ENCODE measurements at regions not wholly inside any gene's neighbourhood (a gene's known extent, or its start where the extent isn't known, plus 50 kb on each side); places are given as distances from the start of the nearest gene placed in this dataset.
"Not testable (repeated sequence)": the region's sequence is repeated elsewhere in the genome, so short reads cannot be mapped to it uniquely, and the experiment has no call there.

DNA sequence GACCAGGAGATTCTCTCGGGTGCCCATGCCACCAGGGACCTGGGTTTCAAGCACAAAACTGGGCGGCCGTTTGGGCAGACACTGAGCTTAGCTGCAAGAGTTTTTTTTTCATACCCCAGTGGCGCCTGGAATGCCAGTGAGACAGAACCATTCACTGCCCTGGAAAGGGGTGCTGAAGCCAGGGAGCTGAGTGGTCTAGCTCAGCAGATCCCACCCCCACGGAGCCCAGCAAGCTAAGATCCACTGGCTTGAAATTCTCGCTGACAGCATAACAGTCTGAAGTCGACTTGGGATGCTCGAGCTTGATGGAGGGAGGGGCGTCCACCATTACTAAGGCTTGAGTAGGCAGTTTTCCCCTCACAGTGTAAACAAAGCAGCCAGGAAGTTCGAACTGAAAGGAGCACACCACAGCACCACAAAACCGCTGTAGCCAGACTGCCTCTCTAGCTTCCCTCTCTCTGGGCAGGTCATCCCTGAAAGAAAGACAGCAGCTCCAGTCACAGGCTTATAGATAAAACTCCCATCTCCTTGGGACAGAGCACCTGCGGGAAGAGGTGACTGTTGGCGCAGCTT, 157.7 kb downstream of the GIPC2 start:
- not testable (repeated sequence) for H3K4me1 ChIP-seq (ENCODE audit: control insufficient read depth, insufficient read depth, low read length); DNase-seq (ENCODE audit: low read depth, low spot score); H3K36me3 ChIP-seq (ENCODE audit: control insufficient read depth, insufficient read depth, low read length); H3K27ac ChIP-seq (ENCODE audit: low read length); H3K9me3 ChIP-seq (ENCODE audit: control insufficient read depth, insufficient read depth, low read length); H3K27me3 ChIP-seq (ENCODE audit: control insufficient read depth, insufficient read depth, low read length); H3K4me3 ChIP-seq (ENCODE audit: low read length)
- no CpG with 5 or more reads among the region's 13 CpGs for WGBS (ENCODE audit: insufficient coverage, insufficient read length)

DNA sequence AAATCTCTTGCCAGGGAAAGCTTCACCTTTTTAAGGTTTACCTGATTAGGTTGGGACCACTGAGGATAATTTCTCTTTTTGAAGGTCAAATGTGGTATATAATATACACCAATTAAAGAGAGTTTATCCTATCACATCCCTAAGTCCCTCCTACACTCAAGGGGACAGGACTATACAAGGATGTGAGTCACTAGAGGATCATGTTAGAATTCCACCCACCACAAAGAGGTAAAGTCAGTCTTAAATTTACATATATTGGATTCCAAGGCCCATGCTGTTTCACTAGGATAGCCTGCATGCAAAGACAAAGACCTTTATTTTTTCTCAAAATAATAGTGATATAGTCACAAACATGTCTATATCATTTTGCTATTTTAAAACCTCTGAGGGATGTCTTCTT, 164.4 kb downstream of the GIPC2 start:
- Histone ChIP-seq H3K4me1 (ENCODE audit: control insufficient read depth, insufficient read depth, low read length) (0 out of 2 replicates have a peak, but pooled peaks cover 1% of the 10 kb centered on the region), H3K27ac (ENCODE audit: low read length) (no peak overlapping the region), H3K36me3 (ENCODE audit: control insufficient read depth, insufficient read depth, low read length) (no peaks in the 10 kb centered on the region), H3K27me3 (ENCODE audit: control insufficient read depth, insufficient read depth, low read length) (no peaks in the 10 kb centered on the region), H3K9me3 (ENCODE audit: control insufficient read depth, insufficient read depth, low read length) (no peaks in the 10 kb centered on the region), H3K4me3 (ENCODE audit: low read length) (no peak overlapping the region)
- no peak for DNase-seq (ENCODE audit: low read depth, low spot score)

DNA sequence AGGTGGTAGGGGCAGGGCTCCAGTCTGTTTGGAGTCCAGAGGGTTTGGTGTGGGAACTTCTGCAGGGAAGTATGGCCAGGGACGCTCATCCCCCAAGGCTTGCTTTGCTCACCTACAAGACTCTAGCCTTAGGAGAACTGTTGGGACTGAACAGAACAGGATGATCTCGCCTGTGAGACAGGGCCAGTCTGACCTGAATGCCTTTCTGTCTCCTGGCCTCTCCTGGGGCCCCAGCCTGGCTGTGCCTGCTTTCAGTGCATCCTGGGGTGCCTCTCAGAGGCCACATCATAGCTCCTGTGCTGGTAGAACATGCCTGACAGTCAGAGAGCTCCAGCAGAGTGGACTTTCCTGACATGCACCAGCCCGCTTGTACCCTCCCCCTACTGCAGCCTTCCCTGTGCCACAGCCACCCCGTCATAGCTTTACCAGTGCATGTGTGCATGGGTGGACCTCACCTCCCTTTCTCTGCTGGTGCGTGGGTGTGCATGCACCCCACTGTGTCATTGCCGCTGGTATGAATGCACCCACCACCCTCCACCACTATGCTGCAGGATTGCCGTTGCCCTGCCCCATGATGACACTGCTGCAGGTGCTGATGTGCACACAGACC, 165.8 kb downstream of the GIPC2 start:
- Histone ChIP-seq H3K9me3 (ENCODE audit: control insufficient read depth, insufficient read depth, low read length) (no peaks in the 10 kb centered on the region), H3K4me3 (ENCODE audit: low read length) (no peak overlapping the region), H3K4me1 (ENCODE audit: control insufficient read depth, insufficient read depth, low read length) (0 out of 2 replicates have a peak, but pooled peaks cover 1% of the 10 kb centered on the region), H3K36me3 (ENCODE audit: control insufficient read depth, insufficient read depth, low read length) (no peaks in the 10 kb centered on the region), H3K27ac (ENCODE audit: low read length) (no peak overlapping the region), H3K27me3 (ENCODE audit: control insufficient read depth, insufficient read depth, low read length) (no peaks in the 10 kb centered on the region)
- DNase-seq (ENCODE audit: low read depth, low spot score), result no peak
- WGBS (ENCODE audit: insufficient coverage, insufficient read length), result no CpG with 5 or more reads among the region's 7 CpGs

DNA sequence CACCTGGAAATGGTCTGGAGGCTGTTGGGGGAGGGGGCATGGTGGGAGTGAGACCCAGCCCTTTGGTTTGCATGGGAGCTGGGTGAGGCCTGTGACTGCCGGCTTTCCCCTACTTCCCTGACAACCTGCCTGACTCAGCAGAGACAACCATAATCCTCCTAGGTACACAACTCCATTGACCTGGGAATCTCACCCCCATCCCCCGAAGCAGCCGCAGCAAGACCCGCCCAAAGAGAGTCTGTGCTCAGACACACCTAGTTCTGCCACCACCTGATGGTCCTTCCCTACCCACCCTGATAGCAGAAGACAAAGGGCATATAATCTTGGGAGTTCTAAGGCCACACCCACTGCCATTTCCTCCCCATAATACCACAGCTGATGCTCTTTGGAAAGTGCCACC, 168.6 kb downstream of the GIPC2 start:
- Histone ChIP-seq H3K9me3 (ENCODE audit: control insufficient read depth, insufficient read depth, low read length) (no peaks in the 10 kb centered on the region), H3K4me3 (ENCODE audit: low read length) (no peak overlapping the region), H3K4me1 (ENCODE audit: control insufficient read depth, insufficient read depth, low read length) (0 out of 2 replicates have a peak, but pooled peaks cover 1% of the 10 kb centered on the region), H3K27me3 (ENCODE audit: control insufficient read depth, insufficient read depth, low read length) (no peaks in the 10 kb centered on the region), H3K27ac (ENCODE audit: low read length) (no peak overlapping the region), H3K36me3 (ENCODE audit: control insufficient read depth, insufficient read depth, low read length) (no peaks in the 10 kb centered on the region)
- WGBS (ENCODE audit: insufficient coverage, insufficient read length), result no CpG with 5 or more reads among the region's 4 CpGs
- DNase-seq (ENCODE audit: low read depth, low spot score), result no peak

DNA sequence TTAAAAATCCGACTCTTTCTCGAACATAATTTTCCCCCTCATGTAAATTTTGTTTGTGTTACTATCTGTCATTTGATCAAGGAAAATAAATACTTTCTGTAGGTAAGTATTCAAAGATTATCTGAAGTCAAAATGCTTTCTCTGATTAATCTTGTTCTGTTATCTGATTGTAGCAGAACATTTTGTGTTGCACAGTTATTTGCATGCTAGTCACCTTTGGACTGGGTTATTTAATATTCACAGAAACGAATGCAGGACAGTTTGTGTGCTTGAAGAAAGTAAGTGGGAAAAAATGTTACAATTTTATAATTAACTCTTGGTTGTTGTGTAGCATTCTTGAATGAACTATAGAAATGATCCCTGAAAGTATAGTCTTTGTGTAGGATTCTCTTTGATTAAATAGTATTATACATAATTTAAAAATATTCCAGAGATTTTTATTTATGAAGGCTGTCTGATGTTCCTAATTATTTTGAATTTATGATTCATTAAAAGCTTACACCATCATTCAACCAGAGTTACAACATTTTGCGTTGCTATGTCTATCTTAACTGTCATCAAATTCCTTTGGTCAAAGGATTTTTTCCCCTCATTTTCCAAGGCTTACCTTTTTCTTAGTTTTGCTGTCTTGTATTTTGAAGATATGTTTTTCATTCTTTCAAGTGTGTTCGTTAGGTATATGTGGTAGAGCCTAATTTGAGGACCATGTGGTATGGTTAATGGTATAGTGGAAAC, 176.6 kb downstream of the GIPC2 start:
- peaks cover 2% of the 10 kb centered on the region; the same call in 1 of the 2 replicates for H3K4me1 ChIP-seq (ENCODE audit: control insufficient read depth, insufficient read depth, low read length)
- H3K36me3 ChIP-seq (ENCODE audit: control insufficient read depth, insufficient read depth, low read length), result no peaks in the 10 kb centered on the region
- H3K4me3 ChIP-seq (ENCODE audit: low read length), result no peak overlapping the region
- DNase-seq (ENCODE audit: low read depth, low spot score), result no peak
- no peak overlapping the region for H3K27ac ChIP-seq (ENCODE audit: low read length)
- no peaks in the 10 kb centered on the region for H3K9me3 ChIP-seq (ENCODE audit: control insufficient read depth, insufficient read depth, low read length)
- no peaks in the 10 kb centered on the region; the same call in 1 of the 2 replicates for H3K27me3 ChIP-seq (ENCODE audit: control insufficient read depth, insufficient read depth, low read length)
- no CpG with 5 or more reads among the region's 5 CpGs for WGBS (ENCODE audit: insufficient coverage, insufficient read length)

DNA sequence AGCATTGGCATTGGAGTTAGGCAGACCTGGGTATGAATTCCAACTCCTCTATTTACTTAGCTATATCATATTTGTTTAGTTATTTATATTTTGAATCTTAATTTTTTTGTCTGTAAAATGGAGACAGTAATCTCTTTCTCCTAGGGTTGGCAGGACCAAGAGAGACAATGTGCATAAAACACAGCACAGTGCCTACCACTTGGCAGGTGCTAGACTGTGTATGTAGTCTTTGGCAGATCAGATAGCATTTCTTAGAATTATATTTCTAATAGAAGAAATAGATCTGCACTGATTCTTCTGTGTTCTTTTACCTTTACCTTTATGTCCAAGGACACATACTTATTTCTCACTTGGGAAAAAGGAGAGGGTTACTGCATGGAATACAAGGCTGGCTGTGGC, 177.2 kb downstream of the GIPC2 start:
- Histone ChIP-seq H3K27ac (ENCODE audit: low read length) (no peak overlapping the region), H3K36me3 (ENCODE audit: control insufficient read depth, insufficient read depth, low read length) (no peaks in the 10 kb centered on the region), H3K27me3 (ENCODE audit: control insufficient read depth, insufficient read depth, low read length) (no peaks in the 10 kb centered on the region; the same call in 1 of the 2 replicates), H3K4me1 (ENCODE audit: control insufficient read depth, insufficient read depth, low read length) (peaks cover 2% of the 10 kb centered on the region; the same call in 1 of the 2 replicates), H3K9me3 (ENCODE audit: control insufficient read depth, insufficient read depth, low read length) (no peaks in the 10 kb centered on the region), H3K4me3 (ENCODE audit: low read length) (no peak overlapping the region)
- DNase-seq (ENCODE audit: low read depth, low spot score), result no peak

DNA sequence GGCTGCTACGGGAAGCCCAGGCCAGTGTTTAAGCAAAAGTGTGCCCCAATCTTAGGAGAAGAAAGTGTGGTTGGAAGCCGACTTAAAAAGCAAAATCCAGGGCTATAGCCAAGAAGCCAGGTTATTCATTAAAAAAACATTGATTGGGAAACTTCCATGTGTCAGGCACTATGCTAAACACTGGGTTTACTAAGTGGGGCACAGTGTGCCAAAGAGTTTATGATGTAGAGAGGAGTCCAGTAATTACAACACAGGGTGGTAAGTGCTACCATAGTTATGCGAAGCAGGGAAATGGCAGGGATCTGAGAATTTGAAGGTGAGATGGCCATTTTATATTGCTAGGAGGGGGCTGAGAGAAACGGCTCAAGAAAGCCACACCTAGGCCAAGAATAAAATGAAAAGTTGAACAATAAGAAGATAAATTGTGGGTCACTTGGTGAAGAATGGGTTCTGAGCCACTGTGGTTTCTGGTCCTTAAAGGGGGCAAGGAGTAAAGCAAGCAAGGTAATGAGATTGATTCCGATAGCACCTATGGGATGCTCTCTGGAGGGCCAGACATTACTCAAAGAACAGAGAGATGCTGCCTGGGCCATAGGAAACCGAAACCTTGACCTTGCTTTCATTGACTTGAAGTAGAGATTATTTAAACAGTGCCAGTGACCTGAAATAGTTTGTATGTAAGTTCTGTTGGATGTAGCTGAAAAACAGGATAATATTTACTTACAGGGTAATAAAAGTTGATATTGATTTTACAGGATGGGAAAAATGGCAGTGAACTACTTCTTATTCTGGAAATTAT, 177.8 kb downstream of the GIPC2 start:
- H3K27me3 ChIP-seq (ENCODE audit: control insufficient read depth, insufficient read depth, low read length), result no peaks in the 10 kb centered on the region; the same call in 1 of the 2 replicates
- no peak for DNase-seq (ENCODE audit: low read depth, low spot score)
- H3K4me3 ChIP-seq (ENCODE audit: low read length), result no peak overlapping the region
- H3K4me1 ChIP-seq (ENCODE audit: control insufficient read depth, insufficient read depth, low read length), result peaks cover 2% of the 10 kb centered on the region; the same call in 1 of the 2 replicates
- no CpG with 5 or more reads among the region's 6 CpGs for WGBS (ENCODE audit: insufficient coverage, insufficient read length)
- no peaks in the 10 kb centered on the region for H3K9me3 ChIP-seq (ENCODE audit: control insufficient read depth, insufficient read depth, low read length)
- no peak overlapping the region for H3K27ac ChIP-seq (ENCODE audit: low read length)
- no peaks in the 10 kb centered on the region for H3K36me3 ChIP-seq (ENCODE audit: control insufficient read depth, insufficient read depth, low read length)

DNA sequence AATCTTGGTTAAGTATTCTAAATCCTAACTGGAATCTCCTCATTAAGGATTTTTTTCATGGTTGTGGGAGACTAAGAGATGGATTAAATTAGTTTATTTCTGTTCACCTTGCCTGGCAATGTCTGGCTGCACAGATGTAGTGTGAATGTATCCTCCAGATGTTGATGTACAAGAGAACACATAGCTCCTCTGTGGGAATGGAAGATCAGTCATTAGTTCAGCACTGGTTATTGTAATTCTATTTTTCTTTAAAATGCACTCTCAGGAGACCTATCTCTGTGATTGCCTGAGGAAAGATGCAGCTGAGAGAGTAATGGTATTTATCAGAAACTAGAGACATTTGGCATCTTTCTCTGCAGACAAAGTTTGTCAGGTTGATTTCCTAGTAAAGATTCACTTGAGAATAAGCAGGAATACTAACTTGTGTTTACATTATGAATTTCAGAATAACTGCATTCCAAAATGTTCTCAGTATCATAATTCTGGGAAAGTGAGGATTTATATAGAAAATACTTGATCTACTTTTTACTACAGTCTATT, 178.6 kb downstream of the GIPC2 start:
- Histone ChIP-seq H3K27ac (ENCODE audit: low read length) (no peak overlapping the region), H3K9me3 (ENCODE audit: control insufficient read depth, insufficient read depth, low read length) (no peaks in the 10 kb centered on the region), H3K4me1 (ENCODE audit: control insufficient read depth, insufficient read depth, low read length) (peaks cover 2% of the 10 kb centered on the region; the same call in 1 of the 2 replicates)

DNA sequence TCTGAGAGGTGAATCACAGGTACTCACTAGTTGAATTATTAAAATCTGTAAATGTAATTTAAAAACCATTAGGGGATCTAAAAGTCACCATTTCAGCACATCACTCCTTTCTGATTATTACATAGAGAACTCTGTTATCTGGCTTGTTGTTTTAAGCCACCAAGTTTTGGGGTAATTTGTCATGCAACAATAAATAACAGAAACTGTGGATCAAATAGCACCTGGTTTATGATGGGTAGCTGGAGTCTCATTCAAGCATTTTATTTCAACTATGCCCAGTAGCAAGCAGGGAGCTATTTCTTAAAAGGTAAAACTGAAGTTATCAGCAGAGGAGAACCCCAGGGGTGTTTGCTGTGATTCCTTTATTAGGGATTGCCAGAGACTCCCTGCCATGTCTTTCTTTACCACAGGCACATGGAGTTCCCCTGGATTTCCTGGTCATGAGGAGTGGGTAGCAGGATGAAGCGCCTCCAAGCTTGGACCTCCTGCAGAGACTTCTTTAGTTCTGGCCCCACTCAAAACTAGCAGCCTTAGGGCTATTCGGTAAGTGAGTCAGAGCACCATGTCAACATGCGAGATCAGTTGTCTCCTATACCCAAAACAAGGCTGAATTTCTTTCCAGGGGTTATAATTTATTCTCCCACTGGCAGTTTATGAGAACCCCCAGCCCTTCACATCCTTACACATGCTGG, 179.2 kb downstream of the GIPC2 start:
- DNase-seq (ENCODE audit: low read depth, low spot score), result no peak
- Histone ChIP-seq H3K27ac (ENCODE audit: low read length) (no peak overlapping the region), H3K36me3 (ENCODE audit: control insufficient read depth, insufficient read depth, low read length) (no peaks in the 10 kb centered on the region), H3K4me3 (ENCODE audit: low read length) (no peak overlapping the region), H3K27me3 (ENCODE audit: control insufficient read depth, insufficient read depth, low read length) (no peaks in the 10 kb centered on the region; the same call in 1 of the 2 replicates), H3K9me3 (ENCODE audit: control insufficient read depth, insufficient read depth, low read length) (no peaks in the 10 kb centered on the region), H3K4me1 (ENCODE audit: control insufficient read depth, insufficient read depth, low read length) (peaks cover 2% of the 10 kb centered on the region; the same call in 1 of the 2 replicates)
- no CpG with 5 or more reads among the region's 3 CpGs for WGBS (ENCODE audit: insufficient coverage, insufficient read length)

More for the DNA sequence above, 178.6 kb downstream of the GIPC2 start:
- Histone ChIP-seq H3K36me3 (ENCODE audit: control insufficient read depth, insufficient read depth, low read length) (no peaks in the 10 kb centered on the region), H3K4me3 (ENCODE audit: low read length) (no peak overlapping the region), H3K27me3 (ENCODE audit: control insufficient read depth, insufficient read depth, low read length) (no peaks in the 10 kb centered on the region; the same call in 1 of the 2 replicates)
- DNase-seq (ENCODE audit: low read depth, low spot score), result no peak

All from iPS DF 6.9 (cell line).